ENCODE measurements at regions not wholly inside any gene's neighbourhood (a gene's known extent, or its start where the extent isn't known, plus 50 kb on each side); places are given as distances from the start of the nearest gene placed in this dataset.
"Not testable (repeated sequence)": the region's sequence is repeated elsewhere in the genome, so short reads cannot be mapped to it uniquely, and the experiment has no call there.

- no peak for DNase-seq (ENCODE audit: low read depth, low spot score)
These were observed 384.7 kb downstream of the SRGAP2C start for GRCh38 chr1:121569428-121569827.

- DNase-seq (ENCODE audit: low read depth, low spot score) = not testable (repeated sequence)
These were observed 389.2 kb downstream of the SRGAP2C start for GRCh38 chr1:121573881-121574504.

- DNase-seq (ENCODE audit: low read depth, low spot score) = not testable (repeated sequence)
These were observed 389.7 kb downstream of the SRGAP2C start for GRCh38 chr1:121574505-121574899.

- DNase-seq (ENCODE audit: low read depth, low spot score) = not testable (repeated sequence)
These were observed 398.1 kb downstream of the SRGAP2C start for GRCh38 chr1:121582898-121583297.

GRCh38 chr1:121586369-121587229, 401.8 kb downstream of the SRGAP2C start:
- DNase-seq (ENCODE audit: low read depth, low spot score) = no peak

- DNase-seq (ENCODE audit: low read depth, low spot score) = no peak
These were observed 402.4 kb downstream of the SRGAP2C start for GRCh38 chr1:121587230-121587569.

GRCh38 chr1:121587777-121588176, 403.0 kb downstream of the SRGAP2C start:
- DNase-seq (ENCODE audit: low read depth, low spot score) = no peak

GRCh38 chr1:121594096-121594495, 409.3 kb downstream of the SRGAP2C start:
- no peak for DNase-seq (ENCODE audit: low read depth, low spot score)

GRCh38 chr1:121595089-121595488, 410.3 kb downstream of the SRGAP2C start:
- DNase-seq (ENCODE audit: low read depth, low spot score) = no peak

- DNase-seq (ENCODE audit: low read depth, low spot score) = not testable (repeated sequence)
These were observed 420.2 kb downstream of the SRGAP2C start for GRCh38 chr1:121604843-121605444.

GRCh38 chr1:121607499-121607898, 422.7 kb downstream of the SRGAP2C start:
- not testable (repeated sequence) for DNase-seq (ENCODE audit: low read depth, low spot score)

All from smooth muscle cell of the brain vasculature (primary cell).